ENCODE measurements at regions not wholly inside any gene's neighbourhood (a gene's known extent, or its start where the extent isn't known, plus 50 kb on each side); places are given as distances from the start of the nearest gene placed in this dataset.

GRCh38 chr15:47409038-47409437, 308.3 kb upstream of the SEMA6D start:
- TF ChIP-seq CTCF (IDR thresholded peaks at IDR 0.05): no peak
- TF ChIP-seq POLR2A (IDR thresholded peaks at IDR 0.05): no peak

All from thyroid gland (tissue), 4 donors.